HG02763 (cell line): ENCODE measurements at regions not wholly inside any gene's neighbourhood (a gene's known extent, or its start where the extent isn't known, plus 50 kb on each side); places are given as distances from the start of the nearest gene placed in this dataset.
"Not testable (repeated sequence)": the region's sequence is repeated elsewhere in the genome, so short reads cannot be mapped to it uniquely, and the experiment has no call there.

Experiments used
- ATAC-seq: cut with Tn5 transposase; IDR thresholded peaks from one replicate; pipeline ENCODE4 v1.9.1; 2021; ENCODE audit warnings: mild to moderate bottlenecking, moderate library complexity; ENCODE audit not compliant: unreplicated experiment

GRCh38 chr15:75100679-75101078 is 77.3 kb downstream of the PPCDC start:
- ATAC-seq = no peak

- no peak for ATAC-seq
Observed at GRCh38 chr15:75104804-75105557, 81.6 kb downstream of the PPCDC start.

GRCh38 chr15:75107516-75107907 is 84.1 kb downstream of the PPCDC start:
- no peak for ATAC-seq

- ATAC-seq = no peak
Observed at GRCh38 chr15:75107908-75108838, 84.8 kb downstream of the PPCDC start.

GRCh38 chr15:75109021-75109735 is 85.8 kb downstream of the PPCDC start:
- no peak for ATAC-seq

- no peak for ATAC-seq
Observed at GRCh38 chr15:75109736-75110130, 86.3 kb downstream of the PPCDC start.

- ATAC-seq = no peak
Observed at GRCh38 chr15:75112278-75112847, 89.0 kb downstream of the PPCDC start.

GRCh38 chr15:75112848-75113492 is 88.7 kb upstream of the C15orf39 start:
- peak; percentile 47 for ATAC-seq

- ATAC-seq = no peak
Observed at GRCh38 chr15:75114327-75114726, 87.4 kb upstream of the C15orf39 start.

GRCh38 chr15:75114796-75115195 is 86.9 kb upstream of the C15orf39 start:
- ATAC-seq = no peak

- ATAC-seq = not testable (repeated sequence)
Observed at GRCh38 chr15:75115411-75115913, 86.2 kb upstream of the C15orf39 start.

GRCh38 chr15:75116143-75116542 is 85.5 kb upstream of the C15orf39 start:
- not testable (repeated sequence) for ATAC-seq

GRCh38 chr15:75117993-75118392 is 83.7 kb upstream of the C15orf39 start:
- ATAC-seq = no peak

GRCh38 chr15:75119312-75119711 is 82.4 kb upstream of the C15orf39 start:
- not testable (repeated sequence) for ATAC-seq

- no peak for ATAC-seq
Observed at GRCh38 chr15:75121491-75121890, 80.2 kb upstream of the C15orf39 start.

GRCh38 chr15:75123395-75123794 is 78.3 kb upstream of the C15orf39 start:
- ATAC-seq = no peak

- not testable (repeated sequence) for ATAC-seq
Observed at GRCh38 chr15:75124278-75124677, 77.4 kb upstream of the C15orf39 start.

GRCh38 chr15:75125935-75126334 is 75.7 kb upstream of the C15orf39 start:
- ATAC-seq = no peak

GRCh38 chr15:75126864-75127580 is 74.7 kb upstream of the C15orf39 start:
- ATAC-seq = no peak

GRCh38 chr15:75129788-75130187 is 71.9 kb upstream of the C15orf39 start:
- no peak for ATAC-seq
